Body of pancreas (tissue), 4 donors: ENCODE measurements at regions not wholly inside any gene's neighbourhood (a gene's known extent, or its start where the extent isn't known, plus 50 kb on each side); places are given as distances from the start of the nearest gene placed in this dataset.

Experiments
- ATAC-seq: fragments of 150-250 bp; one replicate; pipeline ENCODE4 v1.9.1; 2016
- DNase-seq, 4 donors: peaks; one replicate each; pipeline ENCODE4 v3.0.0-alpha.2; 2019
- H3K27ac ChIP-seq, 4 donors: fragments of 200-600 bp; sonication (generic); 1 replicate in 3 of 4; 2 replicates in 1 of 4; pipeline versions ENCODE4 v1.5.1 to v1.6.1; 2016 to 2019; ENCODE audit warnings: mild to moderate bottlenecking in 1 of 4, mixed read lengths in 1 of 4, moderate library complexity in 1 of 4
- H3K27me3 ChIP-seq, 2 donors: fragments of 200-600 bp; sonication (generic); one replicate each; pipeline ENCODE4 v1.6.0; 2016; ENCODE audit warnings: mild to moderate bottlenecking in 1 of 2
- H3K36me3 ChIP-seq, 2 donors: fragments of 200-600 bp; sonication (generic); replicated peaks in 1 of 2; 2 replicates each; pipeline ENCODE4 v1.5.1; 2016; ENCODE audit warnings: low read depth in 2 of 2; ENCODE audit not compliant: insufficient read depth in 1 of 2
- H3K4me1 ChIP-seq: fragments of 200-600 bp; sonication (generic); one replicate; pipeline ENCODE4 v1.6.0; 2016
- H3K4me3 ChIP-seq, 2 donors: fragments of 200-600 bp; sonication (generic); 1 replicate in 1 of 2; 2 replicates in 1 of 2; pipeline ENCODE4 v1.5.1; 2016 to 2019
- H3K9me3 ChIP-seq, 3 donors: fragments of 200-600 bp; sonication (generic); 1 replicate in 2 of 3; 2 replicates in 1 of 3; pipeline ENCODE4 v1.5.1; 2016
- POLR2A ChIP-seq, 3 donors: fragments of 450-650 bp; IDR thresholded peaks; one replicate each; pipeline ENCODE4 v1.6.1; 2016; ENCODE audit warnings: antibody characterized with exemption in 3 of 3, mild to moderate bottlenecking in 2 of 3
- WGBS, 2 donors: methylation state at CpG; one replicate each; pipeline ENCODE4 v1.1.5; 2017; 5-methylcytosine and 5-hydroxymethylcytosine counted together
- intact Hi-C: fragments of 100-400 bp; cut with DNase I; formaldehyde crosslinking; loops from one replicate; pipeline ENCODE4 v1.15.1; 2023
- TF ChIP-seq, protein P1 (sequence below), 7 experiments: fragments of 450-650 bp in 4 of 7; fragments of 200-600 bp in 3 of 7; sonication (generic) in 3 of 7; IDR thresholded peaks; one replicate each; pipeline ENCODE4 v1.5.1; 2016 to 2019; ENCODE audit warnings: antibody characterized with exemption in 7 of 7

GRCh38 chr16:82226327-82226726 is 56.3 kb upstream of the MPHOSPH6 start:
- no peak overlapping the region for H3K4me3 ChIP-seq
- TF ChIP-seq POLR2A (IDR thresholded peaks at IDR 0.05) = no peak
- TF ChIP-seq, protein P1, sequence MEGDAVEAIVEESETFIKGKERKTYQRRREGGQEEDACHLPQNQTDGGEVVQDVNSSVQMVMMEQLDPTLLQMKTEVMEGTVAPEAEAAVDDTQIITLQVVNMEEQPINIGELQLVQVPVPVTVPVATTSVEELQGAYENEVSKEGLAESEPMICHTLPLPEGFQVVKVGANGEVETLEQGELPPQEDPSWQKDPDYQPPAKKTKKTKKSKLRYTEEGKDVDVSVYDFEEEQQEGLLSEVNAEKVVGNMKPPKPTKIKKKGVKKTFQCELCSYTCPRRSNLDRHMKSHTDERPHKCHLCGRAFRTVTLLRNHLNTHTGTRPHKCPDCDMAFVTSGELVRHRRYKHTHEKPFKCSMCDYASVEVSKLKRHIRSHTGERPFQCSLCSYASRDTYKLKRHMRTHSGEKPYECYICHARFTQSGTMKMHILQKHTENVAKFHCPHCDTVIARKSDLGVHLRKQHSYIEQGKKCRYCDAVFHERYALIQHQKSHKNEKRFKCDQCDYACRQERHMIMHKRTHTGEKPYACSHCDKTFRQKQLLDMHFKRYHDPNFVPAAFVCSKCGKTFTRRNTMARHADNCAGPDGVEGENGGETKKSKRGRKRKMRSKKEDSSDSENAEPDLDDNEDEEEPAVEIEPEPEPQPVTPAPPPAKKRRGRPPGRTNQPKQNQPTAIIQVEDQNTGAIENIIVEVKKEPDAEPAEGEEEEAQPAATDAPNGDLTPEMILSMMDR (IDR thresholded peaks at IDR 0.05) = no peak
- H3K4me1 ChIP-seq = no peaks in the 10 kb centered on the region
- no peaks in the 10 kb centered on the region for H3K36me3 ChIP-seq
- no peaks in the 10 kb centered on the region for H3K9me3 ChIP-seq
- intact Hi-C loops = loop anchor here (5.0 kb wide), 1 partner anchor 284 kb away; no protein-coding TSS in a partner anchor
- WGBS, 2 donors = 36 to 53% methylated on average over 7 to 9 of the region's 9 CpGs
- DNase-seq = no peak
- no peak overlapping the region for H3K27ac ChIP-seq
- ATAC-seq = no peak
- no peaks in the 10 kb centered on the region for H3K27me3 ChIP-seq

- H3K36me3 ChIP-seq = no peaks in the 10 kb centered on the region
- intact Hi-C loops = loop anchor here (5.0 kb wide), 1 partner anchor 283 kb away; no protein-coding TSS in a partner anchor
- no peaks in the 10 kb centered on the region for H3K4me1 ChIP-seq
- TF ChIP-seq, protein P1 (IDR thresholded peaks at IDR 0.05) = no peak
- no peak for TF ChIP-seq POLR2A (IDR thresholded peaks at IDR 0.05)
- no peak overlapping the region for H3K4me3 ChIP-seq
- H3K27ac ChIP-seq = no peak overlapping the region
- H3K9me3 ChIP-seq = no peaks in the 10 kb centered on the region
- H3K27me3 ChIP-seq = no peaks in the 10 kb centered on the region
- DNase-seq (no peak), ATAC-seq (no peak)
- 75 to 88% methylated on average over 2 of the region's 2 CpGs for WGBS, 2 donors
Measured at GRCh38 chr16:82224821-82225220, 54.8 kb upstream of the MPHOSPH6 start.

DNA sequence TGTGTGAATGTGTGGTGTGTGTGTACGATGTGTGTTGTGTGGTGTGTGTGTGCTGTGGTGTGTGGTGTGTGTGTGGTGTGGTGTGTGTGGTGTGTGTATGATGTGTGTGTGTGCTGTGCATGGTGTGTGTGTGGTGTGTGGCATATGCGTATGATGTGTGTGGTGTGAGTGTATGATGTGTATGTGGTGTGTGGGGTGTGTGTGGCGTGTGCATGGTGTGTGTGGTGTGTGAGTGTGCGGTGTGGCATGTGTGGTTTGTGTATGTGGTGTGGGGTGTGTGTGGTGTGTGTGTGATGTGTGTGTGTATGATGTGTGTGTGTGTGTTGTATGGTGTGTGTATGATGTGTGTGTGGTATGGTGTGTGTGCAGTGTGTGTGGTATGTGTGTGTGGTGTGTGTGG is 50.5 kb upstream of the MPHOSPH6 start:
- H3K9me3 ChIP-seq = no peaks in the 10 kb centered on the region
- ATAC-seq (no peak), DNase-seq (no peak)
- intact Hi-C loops = no loop called here
- no peaks in the 10 kb centered on the region for H3K27me3 ChIP-seq
- no peak overlapping the region for H3K4me3 ChIP-seq
- TF ChIP-seq, protein P1 (IDR thresholded peaks at IDR 0.05) = no peak
- TF ChIP-seq POLR2A (IDR thresholded peaks at IDR 0.05) = no peak
- 78 to 82% methylated on average over 4 of the region's 4 CpGs for WGBS, 2 donors
- H3K4me1 ChIP-seq = no peaks in the 10 kb centered on the region
- H3K36me3 ChIP-seq = no peaks in the 10 kb centered on the region
- no peak overlapping the region for H3K27ac ChIP-seq
